Psoas muscle (tissue), 7 donors: ENCODE measurements at regions not wholly inside any gene's neighbourhood (a gene's known extent, or its start where the extent isn't known, plus 50 kb on each side); places are given as distances from the start of the nearest gene placed in this dataset.

Experiments used
- ATAC-seq, 4 donors: fragments of 200-7000 bp; cut with Tn5 transposase; one replicate each; pipeline ENCODE4 v1.9.1; 2020; ENCODE audit warnings: moderate library complexity in 3 of 4, mild to moderate bottlenecking in 2 of 4
- DNase-seq, 2 donors: peaks; one replicate each; pipeline ENCODE4 v3.0.0-alpha.2; 2020
- H3K27ac ChIP-seq: fragments of 200-600 bp; one replicate; pipeline ENCODE4 v1.8.0; 2022
- H3K27me3 ChIP-seq, 3 donors: fragments of 200-600 bp in 1 of 3; one replicate each; pipeline versions ENCODE4 v1.6.1 to v1.8.0; 2013 to 2022; ENCODE audit warnings: low read length in 2 of 3, mild to moderate bottlenecking in 2 of 3, moderate library complexity in 1 of 3; ENCODE audit not compliant: insufficient read depth in 3 of 3
- H3K36me3 ChIP-seq, 2 donors: fragments of 200-600 bp in 1 of 2; one replicate each; pipeline versions ENCODE4 v1.6.1 to v1.8.0; 2013 to 2022; ENCODE audit warnings: low read depth in 1 of 2, mild to moderate bottlenecking in 1 of 2, moderate library complexity in 1 of 2; ENCODE audit not compliant: insufficient read depth in 1 of 2
- H3K4me1 ChIP-seq: fragments of 200-600 bp; one replicate; pipeline ENCODE4 v1.8.0; 2022
- H3K4me3 ChIP-seq: fragments of 200-600 bp; one replicate; pipeline ENCODE4 v1.8.0; 2022; ENCODE audit warnings: mild to moderate bottlenecking
- H3K9me3 ChIP-seq: fragments of 200-600 bp; one replicate; pipeline ENCODE4 v1.8.0; 2022
- WGBS, 3 donors: extraction: QIAGEN DNeasy Blood & Tissue Kit; methylation state at CpG; one replicate each; pipeline versions ENCODE4 v1.1.6 to v1.1.7; 2013; 5-methylcytosine and 5-hydroxymethylcytosine counted together
- intact Hi-C, 2 donors: fragments of 100-400 bp; cut with DNase I; formaldehyde crosslinking; loops; one replicate each; pipeline versions ENCODE4 v1.11.0 to v1.14.2; 2022
- TF ChIP-seq, protein P1 (sequence below): fragments of 200-600 bp; IDR thresholded peaks from one replicate; pipeline ENCODE4 v1.8.0; 2022; ENCODE audit warnings: antibody characterized with exemption
- donor health status: healthy with polysubstance abuse.
- donor health status: DM: no; HTN: no; CAD: no; lungs with moderate emphysema.
- donor health status: Bipolar disorder and iron deficiency.
- donor health status: healthy.
- donor health status: DM: yes; HTN: yes; CAD: no.
- donor health status: DM: no; HTN: no; CAD: no.
- donor health status: DM: yes; HTN: yes; CAD: no.

DNA sequence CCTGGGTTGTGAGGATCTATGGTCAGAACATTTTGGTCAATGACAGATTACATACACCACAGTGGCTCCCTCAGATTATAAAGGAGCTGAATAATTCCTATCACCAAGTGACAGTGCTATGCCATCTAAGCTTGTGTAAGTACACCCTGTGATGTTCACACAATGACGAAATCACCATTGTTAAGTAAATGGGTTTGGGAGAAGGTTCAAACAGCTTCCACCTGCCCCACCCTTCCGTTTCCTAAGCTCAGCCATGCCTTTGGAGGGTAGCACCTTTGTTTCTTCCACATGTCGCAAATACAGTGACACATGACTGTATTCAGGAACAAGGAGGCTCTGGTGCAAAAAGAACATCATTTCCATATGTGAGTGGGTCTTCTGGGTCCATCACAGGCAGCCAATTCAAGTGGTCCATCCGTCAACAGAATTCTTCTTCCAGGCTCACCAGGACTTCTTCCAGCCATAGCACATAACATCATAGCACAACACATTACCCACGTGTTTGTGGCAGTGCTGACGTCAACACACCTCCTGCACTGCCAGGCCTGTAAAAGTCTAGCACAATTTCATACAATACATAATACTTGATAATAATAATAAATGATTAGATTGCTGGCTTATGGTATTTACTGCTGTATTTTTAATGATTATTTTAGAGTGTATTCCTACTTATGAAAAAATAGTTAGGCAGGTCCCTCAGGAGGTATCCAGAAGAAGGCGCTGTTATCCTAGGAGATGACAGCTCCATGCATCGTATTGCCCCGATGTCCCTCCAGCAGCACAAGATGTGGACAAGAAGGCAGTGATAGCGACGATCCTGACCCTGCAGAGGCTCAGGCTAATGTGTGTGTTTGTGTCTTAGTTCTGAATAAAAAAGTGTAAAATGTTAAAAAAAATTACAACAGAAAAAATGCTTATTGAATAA lies 264.8 kb downstream of the ANAPC1 start:
- Histone ChIP-seq H3K4me3 (no peak overlapping the region), H3K36me3 (no peaks in the 10 kb centered on the region), H3K27ac (no peak overlapping the region), H3K4me1 (peaks cover 9% of the 10 kb centered on the region), H3K27me3 (no peaks in the 10 kb centered on the region), H3K9me3 (no peaks in the 10 kb centered on the region)
- ATAC-seq (peak in 1 of 4 donors; percentile 44), DNase-seq (no peak)
- intact Hi-C loops: no loop called here
- WGBS, 3 donors: 77 to 87% (median 81%) methylated on average over 11 of the region's 11 CpGs
- TF ChIP-seq, protein P1, sequence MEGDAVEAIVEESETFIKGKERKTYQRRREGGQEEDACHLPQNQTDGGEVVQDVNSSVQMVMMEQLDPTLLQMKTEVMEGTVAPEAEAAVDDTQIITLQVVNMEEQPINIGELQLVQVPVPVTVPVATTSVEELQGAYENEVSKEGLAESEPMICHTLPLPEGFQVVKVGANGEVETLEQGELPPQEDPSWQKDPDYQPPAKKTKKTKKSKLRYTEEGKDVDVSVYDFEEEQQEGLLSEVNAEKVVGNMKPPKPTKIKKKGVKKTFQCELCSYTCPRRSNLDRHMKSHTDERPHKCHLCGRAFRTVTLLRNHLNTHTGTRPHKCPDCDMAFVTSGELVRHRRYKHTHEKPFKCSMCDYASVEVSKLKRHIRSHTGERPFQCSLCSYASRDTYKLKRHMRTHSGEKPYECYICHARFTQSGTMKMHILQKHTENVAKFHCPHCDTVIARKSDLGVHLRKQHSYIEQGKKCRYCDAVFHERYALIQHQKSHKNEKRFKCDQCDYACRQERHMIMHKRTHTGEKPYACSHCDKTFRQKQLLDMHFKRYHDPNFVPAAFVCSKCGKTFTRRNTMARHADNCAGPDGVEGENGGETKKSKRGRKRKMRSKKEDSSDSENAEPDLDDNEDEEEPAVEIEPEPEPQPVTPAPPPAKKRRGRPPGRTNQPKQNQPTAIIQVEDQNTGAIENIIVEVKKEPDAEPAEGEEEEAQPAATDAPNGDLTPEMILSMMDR: peak; percentile 20

DNA sequence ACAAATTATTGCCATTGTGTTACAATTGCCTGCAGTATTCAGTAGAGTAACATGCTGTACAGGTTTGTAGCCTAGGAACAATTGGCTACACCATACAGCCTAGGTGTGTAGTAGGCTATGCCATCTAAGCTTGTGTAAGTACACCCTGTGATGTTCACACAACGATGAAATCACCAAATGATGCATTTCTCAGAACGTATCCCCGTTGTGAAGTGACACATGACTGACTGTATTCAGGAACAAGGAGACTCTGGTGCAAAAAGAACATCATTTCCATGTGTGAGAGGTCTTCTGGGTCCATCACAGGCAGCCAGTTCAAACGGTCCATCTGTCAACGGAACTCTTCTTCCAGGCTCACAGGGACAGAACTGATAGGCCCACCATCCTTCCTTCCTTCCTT lies 263.7 kb downstream of the ANAPC1 start:
- TF ChIP-seq, protein P1: no peak
- ATAC-seq (no peak), DNase-seq (no peak)
- WGBS, 3 donors: 85 to 89% (median 87%) methylated on average over 5 of the region's 5 CpGs
- Histone ChIP-seq H3K9me3 (no peaks in the 10 kb centered on the region), H3K4me3 (no peak overlapping the region), H3K36me3 (no peaks in the 10 kb centered on the region), H3K27ac (no peak overlapping the region), H3K27me3 (no peaks in the 10 kb centered on the region), H3K4me1 (peaks cover 11% of the 10 kb centered on the region)
- intact Hi-C loops: loop anchor here (5.0 to 10.0 kb wide), 2 partner anchors 77 to 85 kb away; no protein-coding TSS in a partner anchor

DNA sequence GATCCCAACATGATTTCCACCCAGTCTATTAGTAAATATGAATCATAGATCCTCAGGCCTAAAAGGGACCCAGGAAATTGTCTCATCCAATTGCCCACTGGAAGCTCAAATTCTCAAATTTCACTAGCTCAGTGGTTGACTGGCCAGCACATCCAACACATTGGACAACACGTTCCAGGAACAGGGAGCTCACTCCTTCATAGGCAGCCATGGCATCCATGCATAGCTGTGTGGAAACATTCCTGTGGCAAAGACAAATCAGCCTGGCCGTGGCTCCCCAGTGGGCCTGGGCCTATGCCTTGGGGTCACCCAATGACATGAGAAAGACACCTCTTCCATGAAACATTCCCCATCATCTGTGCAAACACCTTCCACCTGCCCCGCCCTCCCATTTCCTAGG lies 261.1 kb downstream of the ANAPC1 start:
- TF ChIP-seq, protein P1: no peak
- Histone ChIP-seq H3K27me3 (no peaks in the 10 kb centered on the region), H3K4me1 (peaks cover 14% of the 10 kb centered on the region), H3K27ac (no peak overlapping the region), H3K4me3 (no peak overlapping the region), H3K36me3 (no peaks in the 10 kb centered on the region), H3K9me3 (no peaks in the 10 kb centered on the region)
- DNase-seq (peak; percentile 50 to 66), ATAC-seq (peak; percentile 64 to 87 (median 80))
- WGBS, 3 donors: 54 to 78% (median 61%) methylated on average over 3 of the region's 3 CpGs
- intact Hi-C loops: loop anchor here (5.0 to 10.0 kb wide), 2 partner anchors 74 to 82 kb away; no protein-coding TSS in a partner anchor

DNA sequence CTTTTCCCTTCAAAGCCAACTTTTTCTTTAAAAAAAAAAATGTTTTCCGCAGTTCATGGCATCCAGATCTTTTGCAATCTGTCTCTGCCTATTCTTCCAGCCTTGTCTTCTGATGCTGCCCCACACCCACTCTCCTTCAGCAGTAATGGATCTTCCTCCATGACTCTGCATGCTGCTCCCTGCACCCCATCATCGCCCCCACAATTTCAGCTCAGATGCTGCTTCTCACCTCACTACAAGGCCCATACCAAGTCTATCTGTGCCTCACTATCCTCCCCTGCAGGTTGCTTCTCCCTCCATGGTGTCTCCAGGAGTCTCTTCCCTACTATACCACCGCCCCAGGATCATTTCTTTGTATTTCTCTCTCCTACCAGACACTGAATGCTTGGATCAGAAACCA lies 260.6 kb downstream of the ANAPC1 start:
- intact Hi-C loops: loop anchor here (5.0 to 10.0 kb wide), 2 partner anchors 74 to 81 kb away; no protein-coding TSS in a partner anchor
- Histone ChIP-seq H3K4me3 (no peak overlapping the region), H3K27me3 (no peaks in the 10 kb centered on the region), H3K9me3 (peaks cover 4% of the 10 kb centered on the region), H3K4me1 (peaks cover 12% of the 10 kb centered on the region), H3K36me3 (no peaks in the 10 kb centered on the region), H3K27ac (no peak overlapping the region)
- no peak for DNase-seq
- 97 to 99% (median 97%) methylated on average over 3 of the region's 3 CpGs for WGBS, 3 donors
- TF ChIP-seq, protein P1: no peak
- ATAC-seq: peak in 1 of 4 donors; percentile 4
